Astrocyte of the cerebellum (primary cell): ENCODE measurements at regions not wholly inside any gene's neighbourhood (a gene's known extent, or its start where the extent isn't known, plus 50 kb on each side); places are given as distances from the start of the nearest gene placed in this dataset.

Experiments used
- DNase-seq: peaks from one replicate; pipeline ENCODE4 v3.0.0-alpha.2; 2011; ENCODE audit warnings: low read depth
- H3K4me3 ChIP-seq: 2 replicates; pipeline ENCODE4 v1.5.1; 2011; ENCODE audit warnings: mild to moderate bottlenecking, low read depth, low read length, moderate library complexity
- in situ Hi-C: cut with HindIII; loops from 2 replicates; pipeline ENCODE4 v1.10.0; 2017; ENCODE audit warnings: low sequenced_read_pairs
- TF ChIP-seq, protein P1 (sequence below): IDR thresholded peaks from 2 replicates; pipeline ENCODE4 v1.5.1; 2012; ENCODE audit warnings: low read length, low read depth, moderate library complexity, mild to moderate bottlenecking; ENCODE audit errors: missing control alignments

DNA sequence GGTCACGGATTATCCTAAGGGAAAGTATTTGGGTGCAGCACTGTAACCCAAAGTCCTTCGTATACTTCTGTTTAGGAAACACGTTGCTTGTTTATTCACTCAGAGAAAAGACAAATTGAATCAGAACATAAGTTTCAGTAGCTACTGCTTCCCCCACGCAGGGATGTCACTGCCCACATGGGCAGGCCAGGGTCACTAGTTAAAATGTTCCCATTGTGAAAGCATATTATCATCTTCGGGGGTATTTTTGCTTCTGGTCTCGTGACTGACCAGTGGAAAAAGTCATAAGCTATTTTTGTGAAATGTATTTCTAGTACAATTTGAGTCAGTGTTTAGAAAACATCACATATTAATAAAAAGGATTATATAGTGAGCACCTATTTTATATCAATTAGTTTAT lies 377.8 kb downstream of the PCDH7 start:
- in situ Hi-C loops: no loop called here
- no peak for DNase-seq
- TF ChIP-seq, protein P1, sequence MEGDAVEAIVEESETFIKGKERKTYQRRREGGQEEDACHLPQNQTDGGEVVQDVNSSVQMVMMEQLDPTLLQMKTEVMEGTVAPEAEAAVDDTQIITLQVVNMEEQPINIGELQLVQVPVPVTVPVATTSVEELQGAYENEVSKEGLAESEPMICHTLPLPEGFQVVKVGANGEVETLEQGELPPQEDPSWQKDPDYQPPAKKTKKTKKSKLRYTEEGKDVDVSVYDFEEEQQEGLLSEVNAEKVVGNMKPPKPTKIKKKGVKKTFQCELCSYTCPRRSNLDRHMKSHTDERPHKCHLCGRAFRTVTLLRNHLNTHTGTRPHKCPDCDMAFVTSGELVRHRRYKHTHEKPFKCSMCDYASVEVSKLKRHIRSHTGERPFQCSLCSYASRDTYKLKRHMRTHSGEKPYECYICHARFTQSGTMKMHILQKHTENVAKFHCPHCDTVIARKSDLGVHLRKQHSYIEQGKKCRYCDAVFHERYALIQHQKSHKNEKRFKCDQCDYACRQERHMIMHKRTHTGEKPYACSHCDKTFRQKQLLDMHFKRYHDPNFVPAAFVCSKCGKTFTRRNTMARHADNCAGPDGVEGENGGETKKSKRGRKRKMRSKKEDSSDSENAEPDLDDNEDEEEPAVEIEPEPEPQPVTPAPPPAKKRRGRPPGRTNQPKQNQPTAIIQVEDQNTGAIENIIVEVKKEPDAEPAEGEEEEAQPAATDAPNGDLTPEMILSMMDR: no peak

DNA sequence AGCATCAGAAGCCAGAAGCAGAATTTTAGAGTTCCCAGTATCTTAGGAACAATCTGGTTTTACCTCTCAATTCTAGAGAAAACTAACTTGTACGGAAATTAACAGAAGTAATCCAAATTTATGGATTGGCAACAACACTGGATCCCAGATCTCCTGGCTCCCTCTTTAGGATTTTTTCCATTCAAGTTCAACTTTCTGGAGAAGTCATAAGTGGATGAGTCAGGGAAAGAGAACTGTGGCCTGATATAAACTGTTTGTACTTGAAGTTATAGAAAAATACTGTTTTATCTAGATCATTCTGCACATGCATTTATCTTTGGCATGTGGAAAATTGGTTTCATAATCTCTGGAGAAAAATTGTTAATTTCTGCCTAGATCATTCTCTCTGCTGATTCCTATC lies 380.4 kb downstream of the PCDH7 start:
- no peak overlapping the region for H3K4me3 ChIP-seq
- no peak for DNase-seq
- in situ Hi-C loops: no loop called here
- TF ChIP-seq, protein P1: no peak

More for the DNA sequence above, 377.8 kb downstream of the PCDH7 start:
- no peak overlapping the region for H3K4me3 ChIP-seq

DNA sequence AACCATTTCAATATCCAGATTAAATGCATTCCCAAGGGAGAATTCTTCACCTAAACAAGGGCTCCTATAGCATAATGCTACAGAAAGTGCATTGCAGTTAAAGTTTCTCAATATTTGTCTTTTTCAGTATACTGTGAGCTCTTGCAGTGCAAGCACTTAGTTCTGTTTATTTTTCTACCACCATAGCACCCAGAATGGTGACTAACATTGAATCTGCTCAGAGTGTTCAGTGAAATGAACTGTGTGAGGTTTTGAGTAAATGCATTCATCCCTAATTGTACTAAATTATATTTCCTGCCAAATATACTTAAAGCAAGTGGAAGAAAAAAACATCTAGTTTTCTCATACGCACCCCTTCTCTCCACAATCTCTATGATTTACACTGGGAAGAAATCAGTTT lies 383.9 kb downstream of the PCDH7 start:
- in situ Hi-C loops: no loop called here
- TF ChIP-seq, protein P1: no peak
- no peak for DNase-seq
- no peak overlapping the region for H3K4me3 ChIP-seq

DNA sequence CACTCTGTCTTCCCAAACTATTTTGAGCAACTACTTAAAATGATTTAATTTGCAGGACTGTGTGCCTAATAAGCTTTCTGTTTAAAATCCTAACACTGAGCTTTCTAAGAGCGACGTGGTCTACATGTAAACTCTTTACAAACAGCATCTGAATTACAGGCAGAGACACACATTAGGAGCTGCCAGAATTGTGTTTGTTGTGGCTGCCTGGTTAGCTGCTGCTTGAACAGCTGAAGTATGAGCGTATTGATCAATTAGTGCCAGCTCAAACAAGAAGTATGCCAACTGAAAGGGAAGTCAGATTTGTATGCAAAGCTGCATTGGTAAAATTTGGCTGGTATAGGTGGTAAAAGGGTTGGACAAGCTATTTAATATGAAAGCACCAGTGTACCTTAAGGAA lies 384.4 kb downstream of the PCDH7 start:
- TF ChIP-seq, protein P1: no peak
- in situ Hi-C loops: no loop called here
- no peak overlapping the region for H3K4me3 ChIP-seq
- no peak for DNase-seq

DNA sequence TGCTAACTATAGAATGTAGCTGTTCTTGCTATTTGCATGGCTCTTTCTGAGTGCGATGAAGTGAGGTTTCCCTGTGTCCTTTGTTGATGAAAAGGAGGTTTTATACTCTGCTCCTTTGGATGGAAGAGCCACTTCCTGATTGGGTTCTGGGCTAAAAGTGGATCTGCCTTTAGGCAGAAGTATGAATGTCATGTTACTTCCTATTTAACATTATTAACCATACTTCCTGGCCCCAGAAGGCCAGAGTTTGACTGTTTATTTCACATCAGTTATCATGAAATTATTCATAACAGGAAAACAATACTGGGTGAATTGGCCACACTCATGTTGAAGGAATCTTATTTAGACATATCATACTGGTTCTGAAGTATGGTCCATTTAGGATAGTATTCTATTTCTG lies 386.2 kb downstream of the PCDH7 start:
- no peak for DNase-seq

DNA sequence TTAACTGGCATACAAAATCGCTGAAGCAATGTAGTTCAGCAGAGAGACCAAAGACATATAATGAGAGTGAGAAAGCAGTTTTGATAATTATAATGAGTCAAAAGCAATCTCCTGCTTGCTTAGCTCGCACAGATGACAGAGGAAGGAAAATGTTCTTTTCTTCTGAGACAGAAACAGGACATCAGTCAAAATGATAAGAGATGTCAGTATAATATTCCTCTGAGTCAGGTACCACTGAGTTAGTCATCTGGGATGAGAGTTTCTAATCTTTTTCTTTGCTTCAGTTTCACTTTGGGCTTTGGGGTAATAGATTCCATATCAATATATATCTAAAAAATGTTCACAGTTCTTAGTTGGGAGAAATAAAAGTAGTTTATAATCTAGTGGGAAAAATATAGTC lies 387.2 kb downstream of the PCDH7 start:
- H3K4me3 ChIP-seq: no peak overlapping the region
- in situ Hi-C loops: no loop called here
- TF ChIP-seq, protein P1: no peak
- no peak for DNase-seq

More for the DNA sequence above, 386.2 kb downstream of the PCDH7 start:
- in situ Hi-C loops: no loop called here
- no peak overlapping the region for H3K4me3 ChIP-seq
- TF ChIP-seq, protein P1: no peak

DNA sequence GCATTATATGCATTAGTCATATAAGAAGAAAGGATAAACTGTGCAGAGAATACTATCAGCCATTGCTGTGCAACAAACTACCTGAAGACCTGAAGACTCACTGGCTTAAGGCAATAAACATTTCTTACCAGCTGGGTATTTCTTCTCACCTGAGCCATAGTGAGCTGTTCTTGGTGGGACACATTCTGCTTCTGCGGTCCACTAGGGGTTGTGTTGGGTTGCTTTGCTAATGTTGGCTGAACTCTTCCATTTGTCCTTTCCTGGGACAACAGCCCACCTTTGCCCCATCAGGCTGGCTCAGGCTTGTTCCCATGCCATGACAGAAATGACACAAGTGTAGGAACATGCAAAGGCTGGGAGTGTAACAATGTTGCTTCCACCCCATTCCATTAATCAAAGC lies 388.6 kb downstream of the PCDH7 start:
- DNase-seq: no peak
- in situ Hi-C loops: no loop called here
- no peak overlapping the region for H3K4me3 ChIP-seq
- TF ChIP-seq, protein P1: no peak
